Neuronal stem cell (in vitro differentiated cells): ENCODE measurements at regions not wholly inside any gene's neighbourhood (a gene's known extent, or its start where the extent isn't known, plus 50 kb on each side); places are given as distances from the start of the nearest gene placed in this dataset.

Experiments
- DNase-seq: peaks from one replicate; pipeline ENCODE4 v3.0.0-alpha.2; 2013; ENCODE audit warnings: low spot score
- H2AFZ ChIP-seq: one replicate; pipeline ENCODE4 v1.6.1; 2013; ENCODE audit warnings: mild to moderate bottlenecking, low read length, inconsistent platforms
- H2AK5ac ChIP-seq: 2 replicates; pipeline ENCODE4 v1.6.1; 2013; ENCODE audit warnings: low read depth, mild to moderate bottlenecking, inconsistent platforms, low read length, moderate library complexity, mixed read lengths
- H2BK120ac ChIP-seq: 2 replicates; pipeline ENCODE4 v1.6.1; 2013; ENCODE audit warnings: low read depth, mild to moderate bottlenecking, inconsistent platforms, low read length, moderate library complexity, mixed read lengths
- H2BK12ac ChIP-seq: one replicate; pipeline ENCODE4 v1.6.1; 2013; ENCODE audit warnings: low read length, inconsistent platforms
- H2BK15ac ChIP-seq: 2 replicates; pipeline ENCODE4 v1.6.1; 2013; ENCODE audit warnings: mild to moderate bottlenecking, low read length, inconsistent platforms, mixed read lengths
- H2BK5ac ChIP-seq: one replicate; pipeline ENCODE4 v1.6.1; 2013; ENCODE audit warnings: inconsistent platforms, mild to moderate bottlenecking, low read length, moderate library complexity
- H3K14ac ChIP-seq: one replicate; pipeline ENCODE4 v1.6.1; 2013; ENCODE audit warnings: low read length, inconsistent platforms
- H3K18ac ChIP-seq: 2 replicates; pipeline ENCODE4 v1.6.1; 2013; ENCODE audit warnings: low read length, inconsistent platforms
- H3K23ac ChIP-seq: 2 replicates; pipeline ENCODE4 v1.6.1; 2013; ENCODE audit warnings: low read depth, mild to moderate bottlenecking, mixed read lengths, low read length, inconsistent platforms; ENCODE audit not compliant: poor library complexity
- H3K27ac ChIP-seq: replicated peaks from 3 replicates; pipeline ENCODE4 v1.5.1; 2013; ENCODE audit warnings: low read length, inconsistent platforms
- H3K27me3 ChIP-seq, 3 experiments: 2 replicates each; pipeline ENCODE4 v1.6.1; 2013; ENCODE audit warnings: low read length in 3 of 3, mild to moderate bottlenecking in 2 of 3, inconsistent platforms in 1 of 3, low read depth in 1 of 3, mixed read lengths in 1 of 3, moderate library complexity in 1 of 3; ENCODE audit not compliant: control insufficient read depth in 3 of 3, insufficient read depth in 3 of 3
- H3K36me3 ChIP-seq, 2 donors: replicated peaks in 1 of 2; 2 replicates each; pipeline ENCODE4 v1.6.1; 2013; ENCODE audit warnings: low read length in 2 of 2; ENCODE audit not compliant: control insufficient read depth in 2 of 2, insufficient read depth in 2 of 2
- H3K4ac ChIP-seq: 2 replicates; pipeline ENCODE4 v1.6.1; 2013; ENCODE audit warnings: inconsistent platforms, mild to moderate bottlenecking, low read length, moderate library complexity
- H3K4me1 ChIP-seq, 2 donors: 1 replicate in 1 of 2; 2 replicates in 1 of 2; pipeline ENCODE4 v1.6.1; 2013; ENCODE audit warnings: low read length in 2 of 2, low read depth in 1 of 2; ENCODE audit not compliant: control insufficient read depth in 2 of 2, insufficient read depth in 1 of 2
- H3K4me2 ChIP-seq: one replicate; pipeline ENCODE4 v1.6.1; 2013; ENCODE audit warnings: mild to moderate bottlenecking, low read length, inconsistent platforms; ENCODE audit not compliant: insufficient read depth, poor library complexity, severe bottlenecking
- H3K4me3 ChIP-seq, 2 donors: 2 replicates each; pipeline ENCODE4 v1.5.1; 2013; ENCODE audit warnings: low read length in 2 of 2, mild to moderate bottlenecking in 2 of 2, inconsistent platforms in 1 of 2, moderate library complexity in 1 of 2
- H3K79me1 ChIP-seq: one replicate; pipeline ENCODE4 v1.6.1; 2013; ENCODE audit warnings: low read depth, mild to moderate bottlenecking, inconsistent platforms, low read length, moderate library complexity
- H3K9ac ChIP-seq: one replicate; pipeline ENCODE4 v1.6.1; 2013; ENCODE audit warnings: mild to moderate bottlenecking, low read depth, low read length, inconsistent platforms; ENCODE audit not compliant: poor library complexity
- H3K9me3 ChIP-seq, 2 donors: replicated peaks in 1 of 2; 2 replicates each; pipeline versions ENCODE3 to v1.6.1; 2013; ENCODE audit warnings: low read length in 2 of 2, mild to moderate bottlenecking in 2 of 2, inconsistent platforms in 1 of 2, low read depth in 1 of 2, mixed read lengths in 1 of 2, moderate library complexity in 1 of 2; ENCODE audit not compliant: control insufficient read depth in 2 of 2, insufficient read depth in 1 of 2
- H4K8ac ChIP-seq: one replicate; pipeline ENCODE4 v1.6.1; 2013; ENCODE audit warnings: low read depth, mild to moderate bottlenecking, inconsistent platforms, low read length, moderate library complexity
- H4K91ac ChIP-seq: one replicate; pipeline ENCODE4 v1.6.1; 2013; ENCODE audit warnings: low read length, low read depth, mild to moderate bottlenecking, inconsistent platforms; ENCODE audit not compliant: poor library complexity
- WGBS, 2 donors: extraction: QIAGEN DNeasy Blood & Tissue Kit; methylation state at CpG; one replicate each; pipeline ENCODE4 v1.1.7; 2013; ENCODE audit warnings: missing lambda C conversion rate in 2 of 2, mixed read lengths in 1 of 2; ENCODE audit not compliant: insufficient read length in 2 of 2, insufficient replicate concordance in 1 of 2; ENCODE audit errors: extremely low coverage in 2 of 2; 5-methylcytosine and 5-hydroxymethylcytosine counted together

GRCh38 chr2:65518751-65519150 is 86.4 kb upstream of the SPRED2 start:
- no peak overlapping the region for H3K23ac ChIP-seq
- no peaks in the 10 kb centered on the region for H3K4me1 ChIP-seq
- H3K9me3 ChIP-seq = no peaks in the 10 kb centered on the region
- no peak overlapping the region for H3K4me3 ChIP-seq
- no peak overlapping the region for H3K18ac ChIP-seq
- no peak for DNase-seq
- no peak overlapping the region for H4K91ac ChIP-seq
- H3K4me2 ChIP-seq = no peak overlapping the region
- no peak overlapping the region for H2AFZ ChIP-seq
- H3K27me3 ChIP-seq = no peaks in the 10 kb centered on the region
- H3K4ac ChIP-seq = no peak overlapping the region
- H2BK120ac ChIP-seq = no peak overlapping the region
- H3K79me1 ChIP-seq = no peaks in the 10 kb centered on the region
- no peak overlapping the region for H2BK15ac ChIP-seq
- H3K9ac ChIP-seq = no peak overlapping the region
- H3K14ac ChIP-seq = no peak overlapping the region
- H4K8ac ChIP-seq = no peak overlapping the region
- no peak overlapping the region for H2BK12ac ChIP-seq
- H2BK5ac ChIP-seq = no peak overlapping the region
- H3K27ac ChIP-seq = no peak overlapping the region
- H2AK5ac ChIP-seq = no peak overlapping the region
- no peaks in the 10 kb centered on the region for H3K36me3 ChIP-seq
- no CpG with 5 or more reads among the region's 1 CpG for WGBS, 2 donors

- Histone ChIP-seq H4K91ac (no peak overlapping the region), H3K23ac (no peak overlapping the region), H2BK5ac (no peak overlapping the region), H2AK5ac (no peak overlapping the region), H2BK15ac (no peak overlapping the region), H2BK120ac (no peak overlapping the region), H3K79me1 (no peaks in the 10 kb centered on the region), H3K4ac (no peak overlapping the region), H3K4me1 (no peaks in the 10 kb centered on the region), H3K4me2 (no peak overlapping the region), H3K9me3 (no peaks in the 10 kb centered on the region), H3K36me3 (no peaks in the 10 kb centered on the region), H3K4me3 (no peak overlapping the region), H2AFZ (no peak overlapping the region), H3K27me3 (no peaks in the 10 kb centered on the region), H3K14ac (no peak overlapping the region), H3K9ac (no peak overlapping the region), H3K27ac (no peak overlapping the region), H4K8ac (no peak overlapping the region), H2BK12ac (no peak overlapping the region), H3K18ac (no peak overlapping the region)
- WGBS, 2 donors = no CpG with 5 or more reads among the region's 4 CpGs
- no peak for DNase-seq
Measured at GRCh38 chr2:65514555-65515195, 82.3 kb upstream of the SPRED2 start.

GRCh38 chr2:65512783-65513182 is 80.4 kb upstream of the SPRED2 start:
- H3K4me3 ChIP-seq = no peak overlapping the region
- H3K4me2 ChIP-seq = no peak overlapping the region
- H3K9me3 ChIP-seq = no peaks in the 10 kb centered on the region
- no peak overlapping the region for H4K8ac ChIP-seq
- no peak overlapping the region for H2BK15ac ChIP-seq
- no peak overlapping the region for H2AFZ ChIP-seq
- no peak overlapping the region for H2BK120ac ChIP-seq
- no peak overlapping the region for H3K9ac ChIP-seq
- no peak overlapping the region for H2AK5ac ChIP-seq
- no peaks in the 10 kb centered on the region for H3K4me1 ChIP-seq
- no peak overlapping the region for H3K4ac ChIP-seq
- H3K27ac ChIP-seq = no peak overlapping the region
- no peaks in the 10 kb centered on the region for H3K27me3 ChIP-seq
- H3K79me1 ChIP-seq = no peaks in the 10 kb centered on the region
- H2BK5ac ChIP-seq = no peak overlapping the region
- H3K14ac ChIP-seq = no peak overlapping the region
- H3K18ac ChIP-seq = no peak overlapping the region
- no peak overlapping the region for H4K91ac ChIP-seq
- H3K23ac ChIP-seq = no peak overlapping the region
- no peak overlapping the region for H2BK12ac ChIP-seq
- H3K36me3 ChIP-seq = no peaks in the 10 kb centered on the region
- no CpG with 5 or more reads among the region's 5 CpGs for WGBS, 2 donors
- DNase-seq = no peak

- no peak overlapping the region for H2BK5ac ChIP-seq
- H4K91ac ChIP-seq = no peak overlapping the region
- H3K4ac ChIP-seq = no peak overlapping the region
- no peak overlapping the region for H2BK12ac ChIP-seq
- H2BK120ac ChIP-seq = no peak overlapping the region
- H3K4me2 ChIP-seq = no peak overlapping the region
- H3K79me1 ChIP-seq = no peaks in the 10 kb centered on the region
- no peak overlapping the region for H2BK15ac ChIP-seq
- H3K14ac ChIP-seq = no peak overlapping the region
- H3K4me1 ChIP-seq = no peaks in the 10 kb centered on the region
- H3K27ac ChIP-seq = no peak overlapping the region
- H2AFZ ChIP-seq = no peak overlapping the region
- no peaks in the 10 kb centered on the region for H3K36me3 ChIP-seq
- H3K27me3 ChIP-seq = no peaks in the 10 kb centered on the region
- H3K23ac ChIP-seq = no peak overlapping the region
- no peak overlapping the region for H3K18ac ChIP-seq
- no peak overlapping the region for H2AK5ac ChIP-seq
- H4K8ac ChIP-seq = no peak overlapping the region
- no peak overlapping the region for H3K9ac ChIP-seq
- no peak for DNase-seq
- no peak overlapping the region for H3K4me3 ChIP-seq
- no peaks in the 10 kb centered on the region for H3K9me3 ChIP-seq
- WGBS, 2 donors = no CpG with 5 or more reads among the region's 2 CpGs
Measured at GRCh38 chr2:65511306-65511705, 78.9 kb upstream of the SPRED2 start.
